ENCODE measurements at regions not wholly inside any gene's neighbourhood (a gene's known extent, or its start where the extent isn't known, plus 50 kb on each side); places are given as distances from the start of the nearest gene placed in this dataset.

DNA sequence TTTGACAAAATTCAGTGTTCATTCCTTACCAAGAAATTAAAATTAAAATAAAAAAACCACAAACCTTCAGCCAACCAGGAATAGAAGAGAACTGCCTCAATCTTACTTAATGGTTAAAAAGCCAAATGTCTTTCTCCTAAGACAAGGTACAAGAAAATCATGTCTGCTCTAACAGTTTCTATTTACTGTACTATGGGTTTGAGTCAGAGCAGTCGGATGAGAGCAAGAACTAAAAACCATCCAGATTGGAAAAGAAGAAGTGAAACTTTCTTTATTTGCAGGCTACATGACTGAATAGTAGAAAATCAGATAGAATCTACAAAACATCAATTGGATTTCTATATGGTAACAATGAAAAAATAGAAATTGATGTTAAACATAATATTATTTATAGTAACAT is 555.5 kb upstream of the TNP1 start:
- H3K79me2 ChIP-seq (ENCODE audit: control insufficient read depth, insufficient read depth, low read length): no peaks in the 10 kb centered on the region
- intact Hi-C loops (cut with micrococcal nuclease; ENCODE audit: unreplicated experiment) (loop anchor here (2.0 kb wide), 1 partner anchor 193 kb away; no protein-coding TSS in a partner anchor), in situ Hi-C loops (cut with MboI) (no loop called here)
- H2AFZ ChIP-seq (ENCODE audit: control insufficient read depth, low read depth, low read length): no peak overlapping the region
- no TSS peak for BruUV-seq (replicated peaks)
- DNase-seq (ENCODE audit: low read depth, low spot score) (peak; percentile 31), ATAC-seq (peak; percentile 88), FAIRE-seq (peak; percentile 91)
- RAD21 ChIA-PET (ENCODE audit: unreplicated experiment): no interaction called here
- H3K36me3 ChIP-seq (ENCODE audit: control insufficient read depth in 2 of 2, insufficient read depth in 2 of 2, low read length in 1 of 2): no peaks in the 10 kb centered on the region
- no peak overlapping the region for H3K9ac ChIP-seq (ENCODE audit: control insufficient read depth, insufficient read depth, low read length)
- H4K20me1 ChIP-seq (ENCODE audit: control insufficient read depth, insufficient read depth): no peaks in the 10 kb centered on the region
- no peak overlapping the region for H3K4me3 ChIP-seq
- H3K27me3 ChIP-seq (replicated peaks in 1 of 2; ENCODE audit: control insufficient read depth in 2 of 2, insufficient read depth in 2 of 2, low read length in 1 of 2): no peaks in the 10 kb centered on the region
- no peak overlapping the region for H3K4me2 ChIP-seq (ENCODE audit: control insufficient read depth, insufficient read depth)
- SMC1A ChIA-PET (ENCODE audit: uncharacterized antibody, unreplicated experiment): no interaction called here
- no peak overlapping the region for H3K27ac ChIP-seq (ENCODE audit: control insufficient read depth, insufficient read depth)
- H3K4me1 ChIP-seq (ENCODE audit: control insufficient read depth, insufficient read depth, low read length): peaks cover 9% of the 10 kb centered on the region
- POLR2A ChIA-PET: no interaction called here
- no peaks in the 10 kb centered on the region for H3K9me3 ChIP-seq (replicated peaks; ENCODE audit: control insufficient read depth, insufficient read depth, low read length)
- CTCF ChIA-PET: no interaction called here
- WGBS (ENCODE audit: insufficient coverage, insufficient replicate concordance, low lambda C conversion rate, missing lambda C conversion rate): 0% methylated on average over 1 of the region's 1 CpG
- no peak for TF ChIP-seq BMI1 (IDR thresholded peaks at IDR 0.05; ENCODE audit: borderline replicate concordance)
- TF ChIP-seq, protein P1, sequence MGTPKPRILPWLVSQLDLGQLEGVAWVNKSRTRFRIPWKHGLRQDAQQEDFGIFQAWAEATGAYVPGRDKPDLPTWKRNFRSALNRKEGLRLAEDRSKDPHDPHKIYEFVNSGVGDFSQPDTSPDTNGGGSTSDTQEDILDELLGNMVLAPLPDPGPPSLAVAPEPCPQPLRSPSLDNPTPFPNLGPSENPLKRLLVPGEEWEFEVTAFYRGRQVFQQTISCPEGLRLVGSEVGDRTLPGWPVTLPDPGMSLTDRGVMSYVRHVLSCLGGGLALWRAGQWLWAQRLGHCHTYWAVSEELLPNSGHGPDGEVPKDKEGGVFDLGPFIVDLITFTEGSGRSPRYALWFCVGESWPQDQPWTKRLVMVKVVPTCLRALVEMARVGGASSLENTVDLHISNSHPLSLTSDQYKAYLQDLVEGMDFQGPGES (IDR thresholded peaks at IDR 0.05): no peak
- TF ChIP-seq HDGF (IDR thresholded peaks at IDR 0.05): no peak
- no peak for TF ChIP-seq STAT3 (IDR thresholded peaks at IDR 0.05; ENCODE audit: low read depth, low read length)
- TF ChIP-seq SP1 (IDR thresholded peaks at IDR 0.05; ENCODE audit: low read depth, low read length): no peak
- TF ChIP-seq NFIC (IDR thresholded peaks at IDR 0.05; ENCODE audit: low read depth, low read length): peak; percentile 94
- TF ChIP-seq GABPA (IDR thresholded peaks at IDR 0.05; ENCODE audit: low read depth): no peak
- TF ChIP-seq ZNF24 (IDR thresholded peaks at IDR 0.05): no peak
- no peak for TF ChIP-seq CHD2 (IDR thresholded peaks at IDR 0.05; ENCODE audit: borderline replicate concordance, low read depth, low read length)
- peak in 1 of 2 experiments; percentile 41; a peak in 1 of 4 replicates for TF ChIP-seq CEBPB (IDR thresholded peaks at IDR 0.05; ENCODE audit: borderline replicate concordance in 1 of 2, low read depth in 2 of 2, low read length in 2 of 2)
- TF ChIP-seq, protein P2, sequence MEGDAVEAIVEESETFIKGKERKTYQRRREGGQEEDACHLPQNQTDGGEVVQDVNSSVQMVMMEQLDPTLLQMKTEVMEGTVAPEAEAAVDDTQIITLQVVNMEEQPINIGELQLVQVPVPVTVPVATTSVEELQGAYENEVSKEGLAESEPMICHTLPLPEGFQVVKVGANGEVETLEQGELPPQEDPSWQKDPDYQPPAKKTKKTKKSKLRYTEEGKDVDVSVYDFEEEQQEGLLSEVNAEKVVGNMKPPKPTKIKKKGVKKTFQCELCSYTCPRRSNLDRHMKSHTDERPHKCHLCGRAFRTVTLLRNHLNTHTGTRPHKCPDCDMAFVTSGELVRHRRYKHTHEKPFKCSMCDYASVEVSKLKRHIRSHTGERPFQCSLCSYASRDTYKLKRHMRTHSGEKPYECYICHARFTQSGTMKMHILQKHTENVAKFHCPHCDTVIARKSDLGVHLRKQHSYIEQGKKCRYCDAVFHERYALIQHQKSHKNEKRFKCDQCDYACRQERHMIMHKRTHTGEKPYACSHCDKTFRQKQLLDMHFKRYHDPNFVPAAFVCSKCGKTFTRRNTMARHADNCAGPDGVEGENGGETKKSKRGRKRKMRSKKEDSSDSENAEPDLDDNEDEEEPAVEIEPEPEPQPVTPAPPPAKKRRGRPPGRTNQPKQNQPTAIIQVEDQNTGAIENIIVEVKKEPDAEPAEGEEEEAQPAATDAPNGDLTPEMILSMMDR (IDR thresholded peaks at IDR 0.05 in 2 of 3, conservative IDR thresholded peaks at IDR 0.05 in 1 of 3; ENCODE audit: control insufficient read depth in 2 of 3, extremely low read depth in 1 of 3, insufficient read depth in 1 of 3, low read depth in 3 of 3, low read length in 3 of 3): no peak
- no peak for TF ChIP-seq NFYA (IDR thresholded peaks at IDR 0.05; ENCODE audit: borderline replicate concordance, low read depth, low read length)
- no peak for TF ChIP-seq SMC3 (IDR thresholded peaks at IDR 0.05; ENCODE audit: borderline replicate concordance, low read length)
- TF ChIP-seq, protein P3, sequence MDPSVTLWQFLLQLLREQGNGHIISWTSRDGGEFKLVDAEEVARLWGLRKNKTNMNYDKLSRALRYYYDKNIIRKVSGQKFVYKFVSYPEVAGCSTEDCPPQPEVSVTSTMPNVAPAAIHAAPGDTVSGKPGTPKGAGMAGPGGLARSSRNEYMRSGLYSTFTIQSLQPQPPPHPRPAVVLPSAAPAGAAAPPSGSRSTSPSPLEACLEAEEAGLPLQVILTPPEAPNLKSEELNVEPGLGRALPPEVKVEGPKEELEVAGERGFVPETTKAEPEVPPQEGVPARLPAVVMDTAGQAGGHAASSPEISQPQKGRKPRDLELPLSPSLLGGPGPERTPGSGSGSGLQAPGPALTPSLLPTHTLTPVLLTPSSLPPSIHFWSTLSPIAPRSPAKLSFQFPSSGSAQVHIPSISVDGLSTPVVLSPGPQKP (IDR thresholded peaks at IDR 0.05; ENCODE audit: low read depth, low read length): no peak
- no peak for TF ChIP-seq CHD1 (IDR thresholded peaks at IDR 0.05; ENCODE audit: low read depth, low read length)
- no peak for TF ChIP-seq RAD21 (IDR thresholded peaks at IDR 0.05; ENCODE audit: insufficient read depth, low read depth, low read length)
- TF ChIP-seq, protein P4, sequence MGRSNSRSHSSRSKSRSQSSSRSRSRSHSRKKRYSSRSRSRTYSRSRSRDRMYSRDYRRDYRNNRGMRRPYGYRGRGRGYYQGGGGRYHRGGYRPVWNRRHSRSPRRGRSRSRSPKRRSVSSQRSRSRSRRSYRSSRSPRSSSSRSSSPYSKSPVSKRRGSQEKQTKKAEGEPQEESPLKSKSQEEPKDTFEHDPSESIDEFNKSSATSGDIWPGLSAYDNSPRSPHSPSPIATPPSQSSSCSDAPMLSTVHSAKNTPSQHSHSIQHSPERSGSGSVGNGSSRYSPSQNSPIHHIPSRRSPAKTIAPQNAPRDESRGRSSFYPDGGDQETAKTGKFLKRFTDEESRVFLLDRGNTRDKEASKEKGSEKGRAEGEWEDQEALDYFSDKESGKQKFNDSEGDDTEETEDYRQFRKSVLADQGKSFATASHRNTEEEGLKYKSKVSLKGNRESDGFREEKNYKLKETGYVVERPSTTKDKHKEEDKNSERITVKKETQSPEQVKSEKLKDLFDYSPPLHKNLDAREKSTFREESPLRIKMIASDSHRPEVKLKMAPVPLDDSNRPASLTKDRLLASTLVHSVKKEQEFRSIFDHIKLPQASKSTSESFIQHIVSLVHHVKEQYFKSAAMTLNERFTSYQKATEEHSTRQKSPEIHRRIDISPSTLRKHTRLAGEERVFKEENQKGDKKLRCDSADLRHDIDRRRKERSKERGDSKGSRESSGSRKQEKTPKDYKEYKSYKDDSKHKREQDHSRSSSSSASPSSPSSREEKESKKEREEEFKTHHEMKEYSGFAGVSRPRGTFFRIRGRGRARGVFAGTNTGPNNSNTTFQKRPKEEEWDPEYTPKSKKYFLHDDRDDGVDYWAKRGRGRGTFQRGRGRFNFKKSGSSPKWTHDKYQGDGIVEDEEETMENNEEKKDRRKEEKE (IDR thresholded peaks at IDR 0.05): no peak
- no peak for TF ChIP-seq RCOR1 (conservative IDR thresholded peaks at IDR 0.05; ENCODE audit: low read depth, low read length)
- no peak for TF ChIP-seq ATF7 (IDR thresholded peaks at IDR 0.05; ENCODE audit: low read depth)
- TF ChIP-seq CBFB (IDR thresholded peaks at IDR 0.05; ENCODE audit: low read depth): 0 out of 2 replicates have a peak, but pooled peaks have one; percentile 19
- TF ChIP-seq RUNX3 (IDR thresholded peaks at IDR 0.05; ENCODE audit: low read length): peak; percentile 80

Measured in GM12878 (cell line).